ENCODE measurements at regions not wholly inside any gene's neighbourhood (a gene's known extent, or its start where the extent isn't known, plus 50 kb on each side); places are given as distances from the start of the nearest gene placed in this dataset.

DNA sequence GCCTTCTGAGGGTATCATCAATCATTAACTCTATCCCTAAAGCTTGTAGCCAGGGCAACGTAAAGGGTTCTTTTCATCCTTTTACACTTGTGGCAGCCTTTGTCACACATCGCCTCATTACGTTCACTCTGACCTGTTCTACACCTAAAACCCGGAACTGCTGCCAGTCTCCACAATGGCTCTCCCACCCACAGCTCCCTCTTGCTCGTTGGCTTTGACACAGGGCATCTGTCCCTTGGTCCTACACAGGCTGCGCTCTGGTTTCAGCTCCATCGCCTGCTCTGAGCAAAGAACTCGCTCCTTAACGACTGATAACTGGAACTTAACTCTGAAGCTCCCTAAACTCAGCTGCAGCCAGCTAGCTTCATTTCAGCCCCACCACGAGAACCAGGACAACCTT lies 112.8 kb upstream of the CTNND2 start:
- TF ChIP-seq CTCF (conservative IDR thresholded peaks at IDR 0.05 in 1 of 2, IDR thresholded peaks at IDR 0.05 in 1 of 2; ENCODE audit: low read depth in 1 of 2, low read length in 2 of 2), result no peak
- TF ChIP-seq EZH2 (IDR thresholded peaks at IDR 0.05; ENCODE audit: low read length, missing control alignments), result no peak

Data from fibroblast of lung (primary cell).